Thymus (tissue), 11 donors: ENCODE measurements at regions not wholly inside any gene's neighbourhood (a gene's known extent, or its start where the extent isn't known, plus 50 kb on each side); places are given as distances from the start of the nearest gene placed in this dataset.
A peak's percentile ranks its signal among the peaks of the same experiment; 100 is the strongest.
"Not testable (repeated sequence)": the region's sequence is repeated elsewhere in the genome, so short reads cannot be mapped to it uniquely, and the experiment has no call there.

Experiments
- DNase-seq, 9 donors: peaks; one replicate each; pipeline ENCODE4 v3.0.0-alpha.2; 2013; ENCODE audit warnings: low spot score in 9 of 9, low read depth in 6 of 9, missing footprints in 1 of 9
- H3K27ac ChIP-seq, 2 donors: one replicate each; pipeline ENCODE4 v1.5.1; 2013; ENCODE audit warnings: control low read depth in 1 of 2, low read depth in 1 of 2, low read length in 1 of 2, mild to moderate bottlenecking in 1 of 2, moderate library complexity in 1 of 2
- H3K27me3 ChIP-seq, 2 donors: one replicate each; pipeline ENCODE4 v1.5.1; 2013; ENCODE audit warnings: low read length in 1 of 2; ENCODE audit not compliant: control insufficient read depth in 2 of 2, insufficient read depth in 1 of 2
- H3K36me3 ChIP-seq, 2 donors: one replicate each; pipeline ENCODE4 v1.5.1; 2013; ENCODE audit warnings: low read length in 1 of 2, mild to moderate bottlenecking in 1 of 2, moderate library complexity in 1 of 2; ENCODE audit not compliant: control insufficient read depth in 2 of 2, insufficient read depth in 2 of 2
- H3K4me1 ChIP-seq, 2 donors: one replicate each; pipeline ENCODE4 v1.5.1; 2013; ENCODE audit warnings: low read length in 2 of 2; ENCODE audit not compliant: control insufficient read depth in 2 of 2, insufficient read depth in 2 of 2
- H3K4me3 ChIP-seq, 2 donors: one replicate each; pipeline ENCODE4 v1.5.1; 2013; ENCODE audit warnings: low read length in 2 of 2, control low read depth in 1 of 2, mild to moderate bottlenecking in 1 of 2
- H3K9me3 ChIP-seq, 2 donors: one replicate each; pipeline ENCODE4 v1.5.1; 2013; ENCODE audit warnings: low read length in 1 of 2, mild to moderate bottlenecking in 1 of 2; ENCODE audit not compliant: control insufficient read depth in 2 of 2, insufficient read depth in 1 of 2
- WGBS: extraction: QIAGEN DNeasy Blood & Tissue Kit; methylation state at CpG from one replicate; pipeline ENCODE4 v1.1.7; 2013; 5-methylcytosine and 5-hydroxymethylcytosine counted together
- donor health status: healthy.

DNA sequence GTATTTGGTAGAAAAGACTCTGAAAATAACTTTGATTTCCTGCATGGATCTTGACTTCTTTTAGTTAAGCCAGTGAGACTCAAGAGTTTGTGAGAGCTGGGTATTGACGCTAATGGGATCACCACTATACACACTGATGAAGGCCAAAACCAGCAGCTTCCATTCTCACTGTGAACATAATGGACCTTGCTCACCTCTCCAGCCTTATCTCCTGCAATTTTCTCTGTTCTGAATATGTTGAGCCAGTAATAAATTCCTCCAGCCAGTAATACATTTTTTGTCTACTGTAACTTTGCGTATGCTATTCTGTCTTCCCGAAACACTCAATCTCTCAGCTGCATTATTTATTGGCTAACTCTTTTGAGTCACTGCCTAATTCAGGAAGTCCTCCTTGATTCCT is 111.6 kb upstream of the PPP2R5A start:
- Histone ChIP-seq H3K4me3 (no peak overlapping the region), H3K36me3 (no peaks in the 10 kb centered on the region), H3K4me1 (no peaks in the 10 kb centered on the region), H3K27ac (no peak overlapping the region), H3K27me3 (no peaks in the 10 kb centered on the region), H3K9me3 (no peaks in the 10 kb centered on the region)
- DNase-seq: no peak
- 99% methylated on average over 3 of the region's 3 CpGs for WGBS

DNA sequence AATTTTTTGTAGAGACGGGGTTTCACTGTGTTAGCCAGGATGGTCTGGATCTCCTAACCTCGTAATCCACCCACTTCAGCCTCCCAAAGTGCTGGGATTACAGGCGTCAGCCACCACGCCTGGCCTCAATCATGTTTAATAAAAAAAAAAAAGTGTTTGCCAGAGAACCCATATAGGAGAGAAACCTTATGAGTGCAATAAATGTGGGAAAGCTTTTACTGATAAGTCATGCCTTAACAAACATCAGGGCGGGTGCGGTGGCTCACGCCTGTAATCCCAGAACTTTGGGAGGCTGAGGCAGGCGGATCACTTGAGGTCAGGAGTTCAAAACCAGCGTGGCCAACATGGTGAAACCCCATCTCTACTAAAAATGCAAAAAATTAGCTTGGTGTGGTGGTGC is 110.9 kb upstream of the PPP2R5A start:
- not testable (repeated sequence) for H3K36me3 ChIP-seq, DNase-seq, H3K27ac ChIP-seq, H3K9me3 ChIP-seq, H3K4me3 ChIP-seq, H3K27me3 ChIP-seq, H3K4me1 ChIP-seq
- WGBS: 97% methylated on average over 9 of the region's 9 CpGs

DNA sequence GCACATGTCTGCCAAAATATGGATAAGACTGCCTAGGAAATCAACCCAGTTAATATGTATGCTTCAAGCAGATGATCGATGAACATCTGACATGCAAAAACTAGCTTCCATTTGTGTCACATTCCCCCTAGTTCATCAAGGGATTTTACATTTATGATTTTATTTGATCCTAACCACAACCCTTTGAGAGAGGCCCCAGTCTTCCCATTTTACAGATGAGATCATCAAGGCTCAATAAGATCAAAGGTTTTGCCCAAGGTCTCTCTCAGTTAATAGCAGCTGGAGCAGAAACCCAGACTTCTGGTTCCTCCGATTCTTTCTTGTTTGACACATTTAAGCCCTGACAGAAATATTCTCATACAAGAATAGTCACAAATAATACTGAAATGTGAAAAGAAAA is 107.7 kb upstream of the PPP2R5A start:
- Histone ChIP-seq H3K27ac (no peak overlapping the region), H3K36me3 (no peaks in the 10 kb centered on the region), H3K4me1 (peaks cover 0 to 5% of the 10 kb centered on the region in 2 donors), H3K27me3 (no peaks in the 10 kb centered on the region), H3K4me3 (no peak overlapping the region), H3K9me3 (no peaks in the 10 kb centered on the region)
- WGBS: 96% methylated on average over 2 of the region's 2 CpGs
- no peak for DNase-seq

DNA sequence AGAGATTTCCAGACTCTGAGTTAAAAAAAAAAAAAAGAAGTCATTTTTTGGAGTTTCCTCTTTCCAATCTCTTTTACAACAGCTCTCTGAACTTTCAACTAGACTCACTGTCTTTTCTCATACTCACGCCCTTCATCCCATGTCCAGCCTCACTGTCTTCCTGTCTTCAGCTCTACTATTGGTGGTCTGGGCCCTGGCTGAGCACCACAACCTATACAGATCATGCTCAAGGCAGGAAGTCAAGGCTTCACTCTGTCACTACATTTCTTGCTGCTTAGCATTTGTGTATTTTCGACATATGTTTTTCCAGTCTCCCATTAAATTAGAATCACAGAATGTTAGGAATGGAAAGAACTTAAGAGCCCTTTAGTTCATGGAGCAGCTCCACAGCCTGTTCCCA is 106.4 kb upstream of the PPP2R5A start:
- H3K27ac ChIP-seq: no peak overlapping the region
- WGBS: 94% methylated on average over 2 of the region's 2 CpGs
- H3K4me1 ChIP-seq: peaks cover 0 to 5% of the 10 kb centered on the region in 2 donors
- H3K4me3 ChIP-seq: no peak overlapping the region
- no peaks in the 10 kb centered on the region for H3K27me3 ChIP-seq
- H3K36me3 ChIP-seq: no peaks in the 10 kb centered on the region
- no peak for DNase-seq
- H3K9me3 ChIP-seq: no peaks in the 10 kb centered on the region

DNA sequence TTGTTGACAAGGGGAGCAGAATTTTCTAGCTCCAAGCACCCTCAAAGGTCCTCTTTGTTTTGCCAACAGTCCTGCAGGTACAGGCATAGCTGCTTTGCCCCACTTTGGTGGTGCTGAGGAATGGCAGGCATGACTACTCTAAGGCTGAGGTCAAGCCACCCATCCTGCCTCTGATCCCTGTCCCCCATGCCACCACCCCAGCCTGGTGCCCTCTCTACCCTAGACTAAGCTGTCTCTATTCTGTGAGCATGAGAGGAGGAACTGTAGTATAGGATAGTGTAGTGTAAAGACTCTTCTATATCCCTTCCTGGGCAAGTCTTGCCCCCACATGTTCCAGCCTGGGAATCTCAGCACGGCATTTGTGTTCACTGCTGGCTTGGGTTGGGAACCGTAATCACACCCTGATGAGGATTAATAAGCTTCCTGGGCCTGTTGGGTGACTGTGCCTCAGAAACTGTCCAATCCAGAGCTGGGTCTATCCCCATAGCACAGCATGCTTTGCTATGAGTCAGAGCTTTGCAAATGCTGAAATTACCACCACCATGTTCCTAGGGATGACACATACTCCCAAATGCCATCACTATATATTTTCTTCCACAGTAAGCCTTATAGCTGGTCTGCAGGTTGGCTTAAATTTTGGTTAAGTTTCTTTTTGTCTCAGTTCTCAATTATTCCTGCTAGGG is 105.7 kb upstream of the PPP2R5A start:
- WGBS: 99% methylated on average over 2 of the region's 2 CpGs
- no peaks in the 10 kb centered on the region for H3K36me3 ChIP-seq
- H3K4me1 ChIP-seq: peaks cover 0 to 5% of the 10 kb centered on the region in 2 donors
- no peaks in the 10 kb centered on the region for H3K9me3 ChIP-seq
- no peak overlapping the region for H3K4me3 ChIP-seq
- H3K27me3 ChIP-seq: no peaks in the 10 kb centered on the region
- H3K27ac ChIP-seq: no peak overlapping the region
- no peak for DNase-seq

DNA sequence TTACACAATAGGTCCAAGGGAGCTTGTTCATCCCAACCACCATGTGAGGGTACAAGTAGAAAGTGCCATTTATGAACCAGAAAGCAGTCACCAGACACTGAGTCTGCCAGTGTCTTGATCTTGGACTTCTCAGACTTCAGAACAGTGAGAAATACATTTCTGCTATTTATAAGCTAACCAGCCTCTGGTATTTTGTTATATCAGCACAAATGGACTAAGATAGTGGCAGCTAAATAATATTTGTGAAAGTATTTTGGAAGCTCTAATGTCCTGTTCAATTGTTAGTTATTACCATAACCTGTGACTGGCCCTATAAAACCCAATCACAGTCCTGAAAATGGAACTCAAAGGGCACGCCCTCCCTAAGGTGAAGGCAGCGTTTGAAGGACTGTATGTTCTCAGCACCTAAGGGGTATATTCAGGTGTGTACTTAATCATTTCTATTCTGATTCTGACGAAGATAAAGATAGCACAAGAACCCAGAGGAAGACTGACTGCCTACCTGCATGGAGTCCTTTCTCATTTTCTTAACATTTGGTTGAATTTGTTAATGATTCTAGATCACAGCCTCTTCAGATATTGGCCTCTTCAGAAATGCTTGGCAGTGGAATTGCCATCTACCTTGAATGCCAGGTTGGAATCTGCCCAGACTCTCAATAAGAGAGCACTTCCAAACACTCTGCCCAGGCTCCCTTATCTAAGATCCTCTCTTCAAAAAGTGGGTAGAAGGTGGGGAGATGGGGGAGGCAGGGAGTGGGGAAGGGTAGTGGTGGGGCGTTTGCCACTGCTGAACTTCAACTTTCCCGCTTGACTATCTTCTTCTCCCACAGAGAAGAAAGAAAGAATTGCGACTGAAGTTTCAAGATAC is 104.0 kb upstream of the PPP2R5A start:
- no peaks in the 10 kb centered on the region for H3K36me3 ChIP-seq
- H3K4me3 ChIP-seq: no peak overlapping the region
- no peak for DNase-seq
- H3K27ac ChIP-seq: no peak overlapping the region
- H3K9me3 ChIP-seq: no peaks in the 10 kb centered on the region
- H3K4me1 ChIP-seq: peaks cover 0 to 5% of the 10 kb centered on the region in 2 donors
- no peaks in the 10 kb centered on the region for H3K27me3 ChIP-seq
- WGBS: 99% methylated on average over 6 of the region's 6 CpGs

DNA sequence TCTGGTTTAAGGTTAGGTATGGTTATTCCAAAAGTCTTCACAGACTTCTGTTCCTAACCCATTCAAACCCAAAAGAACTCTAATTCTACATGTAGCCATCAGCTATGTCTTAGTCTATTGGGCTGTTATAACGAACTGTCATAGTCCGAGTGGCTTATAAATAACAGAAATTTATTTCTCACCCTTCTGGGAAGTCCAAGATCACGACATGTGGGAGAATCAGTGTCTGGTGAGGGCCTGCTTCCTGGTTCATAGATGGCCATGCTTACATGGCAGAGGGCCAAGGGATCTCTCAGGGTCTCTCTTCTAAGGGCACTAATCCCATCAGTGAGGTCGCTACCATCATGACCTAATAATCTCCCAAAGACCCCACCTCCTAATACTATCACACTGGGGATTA is 103.0 kb upstream of the PPP2R5A start:
- WGBS: 97% methylated on average over 4 of the region's 4 CpGs
- Histone ChIP-seq H3K4me3 (no peak overlapping the region), H3K27ac (no peak overlapping the region), H3K27me3 (no peaks in the 10 kb centered on the region), H3K9me3 (no peaks in the 10 kb centered on the region), H3K4me1 (peaks cover 0 to 5% of the 10 kb centered on the region in 2 donors), H3K36me3 (no peaks in the 10 kb centered on the region)
- no peak for DNase-seq

DNA sequence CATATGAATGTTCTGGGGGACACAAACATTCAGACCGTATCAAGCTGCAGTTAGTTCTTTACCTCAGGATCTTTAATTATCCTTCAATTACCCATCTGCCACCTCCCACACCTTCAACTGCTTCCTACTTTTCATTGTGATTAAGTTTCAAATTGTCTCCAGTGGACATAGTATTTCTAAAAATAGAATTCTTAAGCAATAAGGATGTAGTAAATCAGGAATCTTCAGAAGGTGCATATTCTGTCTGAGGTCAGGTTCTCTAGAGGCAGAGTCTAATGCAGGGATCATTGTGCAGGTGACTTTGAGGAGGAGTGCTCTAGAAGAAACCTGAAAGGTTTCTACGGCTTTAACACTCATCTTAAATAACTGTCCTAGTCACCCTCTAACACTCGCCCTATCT is 102.6 kb upstream of the PPP2R5A start:
- DNase-seq: no peak
- Histone ChIP-seq H3K27me3 (no peaks in the 10 kb centered on the region), H3K4me1 (peaks cover 0 to 5% of the 10 kb centered on the region in 2 donors), H3K4me3 (no peak overlapping the region), H3K9me3 (no peaks in the 10 kb centered on the region), H3K27ac (no peak overlapping the region), H3K36me3 (no peaks in the 10 kb centered on the region)
- WGBS: 96% methylated on average over 3 of the region's 3 CpGs

DNA sequence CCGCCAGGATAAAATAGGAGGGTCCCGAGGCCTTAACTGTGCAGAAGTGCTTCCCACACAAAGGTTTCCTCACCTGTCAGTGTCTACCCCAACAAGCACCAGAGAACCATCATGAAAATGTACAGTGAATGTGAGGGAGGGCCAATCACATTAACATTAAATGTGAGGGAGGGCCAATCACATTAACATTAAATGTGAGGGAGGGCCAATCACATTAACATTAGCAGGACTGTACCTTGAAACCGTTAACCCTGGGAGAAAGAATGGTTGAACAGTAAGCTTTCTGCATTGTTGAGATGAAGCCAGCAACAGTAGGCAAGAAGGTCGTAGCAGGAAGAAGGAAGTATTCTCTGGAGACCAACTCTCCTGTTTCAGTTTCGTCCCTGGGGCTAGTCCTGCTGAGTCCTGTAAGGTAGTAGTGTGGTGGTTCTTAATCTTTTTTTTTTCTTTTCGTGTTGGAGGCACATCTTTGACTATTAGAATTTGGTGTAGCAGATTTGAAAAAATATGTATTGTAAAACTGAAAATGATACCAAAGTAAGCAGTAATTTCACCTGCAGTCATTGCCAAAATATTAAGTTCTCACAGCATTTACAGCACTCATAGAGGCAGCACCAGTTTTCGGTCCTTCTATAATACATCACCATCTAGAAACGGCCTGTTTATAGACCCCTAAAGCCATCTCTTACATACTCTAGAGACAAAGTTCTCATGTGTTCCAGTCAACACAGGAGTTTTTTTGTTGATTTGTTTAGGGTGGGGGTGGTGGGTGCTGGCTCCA is 98.6 kb upstream of the PPP2R5A start:
- DNase-seq: peak in 2 of 9 donors; percentile 31 to 49
- WGBS: 62% methylated on average over 8 of the region's 8 CpGs
- Histone ChIP-seq H3K4me1 (peaks cover 2 to 9% of the 10 kb centered on the region in 2 donors), H3K36me3 (no peaks in the 10 kb centered on the region), H3K4me3 (peak overlapping the region in 1 of 2 donors; percentile 8), H3K27ac (peak overlapping the region in 1 of 2 donors; percentile 18), H3K9me3 (no peaks in the 10 kb centered on the region), H3K27me3 (no peaks in the 10 kb centered on the region)
